GM13976 (cell line): ENCODE measurements at regions not wholly inside any gene's neighbourhood (a gene's known extent, or its start where the extent isn't known, plus 50 kb on each side); places are given as distances from the start of the nearest gene placed in this dataset.

ENCODE experiments used
- DNase-seq: peaks from one replicate; pipeline ENCODE4 v3.0.0; 2012; ENCODE audit warnings: low spot score
- in situ Hi-C: fragments of 300-500 bp; cut with MboI; formaldehyde crosslinking; loops from one replicate; pipeline ENCODE4 v1.12.0; 2022; ENCODE audit warnings: low sequenced_read_pairs, mixed read lengths, inconsistent platforms; ENCODE audit not compliant: unreplicated experiment
- TF ChIP-seq, protein P1 (sequence below): IDR thresholded peaks from 2 replicates; pipeline ENCODE4 v1.5.1; 2012; ENCODE audit warnings: borderline replicate concordance, mild to moderate bottlenecking; ENCODE audit not compliant: insufficient read depth; ENCODE audit errors: extremely low read depth, missing control alignments, control extremely low read depth

DNA sequence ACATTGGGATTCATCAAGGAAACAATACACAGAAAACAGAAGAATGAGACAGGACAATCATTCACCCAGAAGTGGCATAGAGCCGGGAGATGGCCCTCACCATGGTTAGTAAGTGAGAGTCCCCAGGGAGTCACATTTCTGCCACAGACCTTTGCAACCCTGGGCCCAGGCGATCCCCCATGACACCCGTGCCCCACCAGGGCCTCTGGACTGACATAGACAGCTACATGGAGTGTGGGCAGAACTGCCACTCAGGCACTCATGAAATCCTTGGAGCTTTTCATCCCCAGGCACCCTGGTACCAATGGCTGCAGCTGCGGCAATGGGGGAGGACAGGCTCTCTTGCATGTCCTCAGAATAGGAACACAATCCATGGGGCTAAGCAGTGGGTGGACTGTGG, 174.5 kb upstream of the TRPC4 start:
- DNase-seq: no peak
- in situ Hi-C loops: no loop called here
- TF ChIP-seq, protein P1, sequence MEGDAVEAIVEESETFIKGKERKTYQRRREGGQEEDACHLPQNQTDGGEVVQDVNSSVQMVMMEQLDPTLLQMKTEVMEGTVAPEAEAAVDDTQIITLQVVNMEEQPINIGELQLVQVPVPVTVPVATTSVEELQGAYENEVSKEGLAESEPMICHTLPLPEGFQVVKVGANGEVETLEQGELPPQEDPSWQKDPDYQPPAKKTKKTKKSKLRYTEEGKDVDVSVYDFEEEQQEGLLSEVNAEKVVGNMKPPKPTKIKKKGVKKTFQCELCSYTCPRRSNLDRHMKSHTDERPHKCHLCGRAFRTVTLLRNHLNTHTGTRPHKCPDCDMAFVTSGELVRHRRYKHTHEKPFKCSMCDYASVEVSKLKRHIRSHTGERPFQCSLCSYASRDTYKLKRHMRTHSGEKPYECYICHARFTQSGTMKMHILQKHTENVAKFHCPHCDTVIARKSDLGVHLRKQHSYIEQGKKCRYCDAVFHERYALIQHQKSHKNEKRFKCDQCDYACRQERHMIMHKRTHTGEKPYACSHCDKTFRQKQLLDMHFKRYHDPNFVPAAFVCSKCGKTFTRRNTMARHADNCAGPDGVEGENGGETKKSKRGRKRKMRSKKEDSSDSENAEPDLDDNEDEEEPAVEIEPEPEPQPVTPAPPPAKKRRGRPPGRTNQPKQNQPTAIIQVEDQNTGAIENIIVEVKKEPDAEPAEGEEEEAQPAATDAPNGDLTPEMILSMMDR: no peak

DNA sequence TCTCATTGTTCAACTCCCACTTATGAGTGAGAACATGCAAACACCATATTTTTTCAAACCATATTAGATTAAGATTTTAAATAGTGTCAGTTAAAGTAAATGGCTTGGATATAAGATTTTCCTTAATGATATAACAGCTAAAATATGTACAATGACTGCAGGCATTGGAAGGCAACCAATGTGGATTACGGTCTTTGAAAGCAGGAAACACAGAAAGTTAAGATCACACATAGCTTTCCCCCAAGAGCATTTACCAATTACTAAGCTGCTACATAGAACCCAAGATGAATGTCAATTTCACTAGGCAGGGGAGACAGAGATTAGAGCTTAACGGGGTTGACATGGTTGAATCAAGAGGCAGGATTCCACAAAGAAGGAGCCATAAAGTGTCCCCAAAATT, 173.2 kb upstream of the TRPC4 start:
- in situ Hi-C loops: no loop called here
- TF ChIP-seq, protein P1: no peak
- no peak for DNase-seq

DNA sequence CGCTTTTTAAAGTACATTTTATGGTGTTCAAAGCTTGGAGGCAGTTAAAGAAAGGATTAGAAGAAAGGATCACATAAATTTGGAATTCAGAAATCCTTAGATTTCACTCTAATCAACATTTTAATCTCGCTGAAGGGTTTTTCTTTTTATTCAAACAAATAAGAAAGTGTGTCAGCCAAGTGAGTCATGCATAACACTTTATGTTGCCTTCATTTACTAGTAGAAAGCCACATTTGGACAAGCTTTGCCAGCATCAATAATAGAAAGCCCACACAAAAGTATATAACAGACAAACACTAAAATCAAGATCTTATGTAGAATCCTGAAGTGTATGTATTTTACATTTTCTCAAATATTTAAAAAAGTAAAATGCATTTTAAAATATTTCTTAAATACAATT, 154.9 kb upstream of the TRPC4 start:
- no peak for DNase-seq
- TF ChIP-seq, protein P1: no peak
- in situ Hi-C loops: no loop called here

DNA sequence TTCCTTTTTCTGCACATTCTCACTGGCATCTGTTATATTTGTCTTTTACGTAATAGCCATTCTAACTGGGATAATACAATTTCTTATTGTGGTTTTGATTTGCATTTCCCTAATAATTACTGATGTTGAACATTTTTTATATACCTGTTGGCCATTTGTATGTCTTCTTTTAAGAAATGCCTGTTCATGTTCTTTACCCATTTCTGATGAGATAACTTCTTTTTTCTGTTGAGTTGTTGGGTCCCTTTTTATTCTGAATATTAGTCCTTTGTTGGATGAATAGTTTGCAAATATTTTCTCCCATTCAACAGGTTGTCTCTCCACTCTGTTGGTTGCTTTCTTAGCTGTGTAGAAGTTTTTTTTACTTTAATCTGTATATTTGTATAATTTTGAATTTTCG, 147.7 kb upstream of the TRPC4 start:
- TF ChIP-seq, protein P1: no peak
- in situ Hi-C loops: no loop called here
- DNase-seq: no peak

DNA sequence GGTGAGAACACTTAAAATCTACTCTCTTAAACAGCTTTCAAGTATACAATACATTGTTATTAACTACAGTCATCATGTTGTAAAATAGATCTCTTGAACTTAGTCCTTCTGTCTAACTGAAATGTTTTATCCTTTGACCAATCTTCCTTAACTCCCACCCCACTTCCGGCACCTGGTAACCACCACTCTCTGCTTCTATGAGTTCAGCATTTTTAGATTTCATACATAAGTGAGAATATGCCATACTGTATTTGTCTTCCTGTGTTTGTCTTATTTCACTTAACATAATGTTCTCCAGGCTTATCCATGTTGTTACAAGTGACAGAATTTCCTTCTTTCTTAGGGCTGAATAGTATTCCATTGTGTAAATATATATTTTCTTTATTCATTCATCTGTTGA, 144.1 kb upstream of the TRPC4 start:
- in situ Hi-C loops: no loop called here
- no peak for DNase-seq
- TF ChIP-seq, protein P1: no peak

DNA sequence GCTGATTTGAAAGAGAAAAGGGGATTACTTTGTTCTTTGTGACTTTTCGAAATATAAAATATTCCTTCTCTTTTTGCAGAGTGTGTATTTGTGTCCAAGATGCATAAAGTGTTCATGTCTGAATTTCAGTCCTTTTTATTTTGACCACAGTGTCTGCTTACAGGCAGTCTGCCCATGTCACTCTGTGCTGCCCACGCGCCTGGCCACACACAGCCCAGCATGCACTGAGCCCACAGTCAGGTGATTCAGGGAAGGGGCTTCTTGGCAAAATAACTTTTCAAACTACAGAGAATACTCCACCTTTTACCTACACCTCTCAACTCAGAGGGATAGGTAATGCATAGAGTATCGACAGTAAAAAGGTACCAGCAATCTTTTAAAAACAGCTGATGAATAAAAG, 142.5 kb upstream of the TRPC4 start:
- in situ Hi-C loops: no loop called here

More for the DNA sequence above, 142.5 kb upstream of the TRPC4 start:
- TF ChIP-seq, protein P1: no peak
- DNase-seq: no peak
